ENCODE measurements at regions not wholly inside any gene's neighbourhood (a gene's known extent, or its start where the extent isn't known, plus 50 kb on each side); places are given as distances from the start of the nearest gene placed in this dataset.

DNA sequence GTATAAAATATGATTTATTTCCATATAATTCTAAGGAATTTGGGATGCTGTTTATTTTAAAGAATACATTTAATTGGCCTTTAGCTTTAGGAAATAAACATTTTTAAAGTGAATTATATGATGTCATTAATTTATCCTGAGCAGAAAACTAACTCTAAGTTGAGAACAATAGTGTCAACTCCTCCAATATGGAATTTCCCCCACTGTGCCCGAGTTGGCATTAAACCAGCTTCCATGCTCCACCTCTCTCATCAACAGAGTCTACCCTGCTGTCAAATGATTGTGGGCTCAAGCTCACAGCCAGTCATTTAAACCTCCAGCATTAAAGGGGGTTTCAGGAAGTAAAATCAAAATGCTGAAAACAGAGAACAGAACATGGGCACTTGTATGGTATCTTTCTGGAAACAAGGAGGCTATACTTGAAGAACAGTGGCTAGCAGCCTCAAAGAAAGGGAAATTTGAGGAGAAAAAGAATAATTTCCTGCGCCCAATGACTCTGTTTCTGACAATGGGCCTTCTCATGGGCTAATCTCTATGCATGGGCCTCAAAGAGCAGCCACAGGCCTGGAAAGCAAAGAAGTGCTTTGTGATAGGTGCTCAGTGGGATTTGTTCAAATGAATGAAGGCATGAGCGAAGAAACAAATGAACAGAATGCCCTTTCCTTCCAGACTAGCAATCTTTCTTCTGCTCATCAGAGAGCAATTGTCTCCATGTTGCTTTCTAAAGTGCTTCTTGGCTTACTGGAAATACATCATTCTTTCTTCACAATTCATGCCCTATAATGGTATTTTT, 252.8 kb downstream of the MTX2 start:
- peaks cover 21% of the 10 kb centered on the region for H3K4me1 Mint-ChIP-seq
- no peak overlapping the region for H3K4me3 Mint-ChIP-seq
- no peaks in the 10 kb centered on the region for H3K27me3 Mint-ChIP-seq (ENCODE audit: low read depth)
- TF ChIP-seq, protein P1, sequence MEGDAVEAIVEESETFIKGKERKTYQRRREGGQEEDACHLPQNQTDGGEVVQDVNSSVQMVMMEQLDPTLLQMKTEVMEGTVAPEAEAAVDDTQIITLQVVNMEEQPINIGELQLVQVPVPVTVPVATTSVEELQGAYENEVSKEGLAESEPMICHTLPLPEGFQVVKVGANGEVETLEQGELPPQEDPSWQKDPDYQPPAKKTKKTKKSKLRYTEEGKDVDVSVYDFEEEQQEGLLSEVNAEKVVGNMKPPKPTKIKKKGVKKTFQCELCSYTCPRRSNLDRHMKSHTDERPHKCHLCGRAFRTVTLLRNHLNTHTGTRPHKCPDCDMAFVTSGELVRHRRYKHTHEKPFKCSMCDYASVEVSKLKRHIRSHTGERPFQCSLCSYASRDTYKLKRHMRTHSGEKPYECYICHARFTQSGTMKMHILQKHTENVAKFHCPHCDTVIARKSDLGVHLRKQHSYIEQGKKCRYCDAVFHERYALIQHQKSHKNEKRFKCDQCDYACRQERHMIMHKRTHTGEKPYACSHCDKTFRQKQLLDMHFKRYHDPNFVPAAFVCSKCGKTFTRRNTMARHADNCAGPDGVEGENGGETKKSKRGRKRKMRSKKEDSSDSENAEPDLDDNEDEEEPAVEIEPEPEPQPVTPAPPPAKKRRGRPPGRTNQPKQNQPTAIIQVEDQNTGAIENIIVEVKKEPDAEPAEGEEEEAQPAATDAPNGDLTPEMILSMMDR (conservative IDR thresholded peaks at IDR 0.05) = no peak
- H3K9me3 Mint-ChIP-seq = peaks cover 3% of the 10 kb centered on the region
- no peaks in the 10 kb centered on the region for H3K36me3 Mint-ChIP-seq (ENCODE audit: low read depth)
- no peak overlapping the region for H3K27ac Mint-ChIP-seq (ENCODE audit: unreplicated experiment)
- DNase-seq (ENCODE audit: low read depth, low spot score) = no peak

DNA sequence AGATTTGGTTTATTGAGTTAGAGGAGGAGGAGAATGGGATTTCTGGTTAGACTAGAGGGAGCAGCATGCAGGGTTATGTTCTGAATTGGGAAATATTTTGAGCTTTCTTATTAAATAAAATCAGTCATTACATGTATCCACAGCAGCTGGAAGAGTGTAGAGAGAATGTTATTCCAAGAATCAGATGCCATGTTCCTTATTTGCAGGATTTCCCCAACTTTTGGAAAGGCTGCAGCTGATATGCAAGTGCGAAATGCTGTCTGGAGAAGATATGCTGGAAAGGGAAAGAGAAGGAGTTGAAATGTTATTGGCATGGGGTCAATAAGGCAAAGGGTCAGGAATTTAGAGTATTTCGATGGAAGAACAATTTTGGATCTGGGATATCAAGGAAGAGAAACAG, 255.8 kb downstream of the MTX2 start:
- peaks cover 5% of the 10 kb centered on the region for H3K27me3 Mint-ChIP-seq (ENCODE audit: low read depth)
- H3K9me3 Mint-ChIP-seq = peaks cover 3% of the 10 kb centered on the region
- no peak overlapping the region for H3K4me3 Mint-ChIP-seq
- no peaks in the 10 kb centered on the region for H3K36me3 Mint-ChIP-seq (ENCODE audit: low read depth)
- no peak overlapping the region for H3K27ac Mint-ChIP-seq (ENCODE audit: unreplicated experiment)
- H3K4me1 Mint-ChIP-seq = peaks cover 30% of the 10 kb centered on the region
- DNase-seq (ENCODE audit: low read depth, low spot score) = no peak
- TF ChIP-seq, protein P1 (conservative IDR thresholded peaks at IDR 0.05) = no peak

DNA sequence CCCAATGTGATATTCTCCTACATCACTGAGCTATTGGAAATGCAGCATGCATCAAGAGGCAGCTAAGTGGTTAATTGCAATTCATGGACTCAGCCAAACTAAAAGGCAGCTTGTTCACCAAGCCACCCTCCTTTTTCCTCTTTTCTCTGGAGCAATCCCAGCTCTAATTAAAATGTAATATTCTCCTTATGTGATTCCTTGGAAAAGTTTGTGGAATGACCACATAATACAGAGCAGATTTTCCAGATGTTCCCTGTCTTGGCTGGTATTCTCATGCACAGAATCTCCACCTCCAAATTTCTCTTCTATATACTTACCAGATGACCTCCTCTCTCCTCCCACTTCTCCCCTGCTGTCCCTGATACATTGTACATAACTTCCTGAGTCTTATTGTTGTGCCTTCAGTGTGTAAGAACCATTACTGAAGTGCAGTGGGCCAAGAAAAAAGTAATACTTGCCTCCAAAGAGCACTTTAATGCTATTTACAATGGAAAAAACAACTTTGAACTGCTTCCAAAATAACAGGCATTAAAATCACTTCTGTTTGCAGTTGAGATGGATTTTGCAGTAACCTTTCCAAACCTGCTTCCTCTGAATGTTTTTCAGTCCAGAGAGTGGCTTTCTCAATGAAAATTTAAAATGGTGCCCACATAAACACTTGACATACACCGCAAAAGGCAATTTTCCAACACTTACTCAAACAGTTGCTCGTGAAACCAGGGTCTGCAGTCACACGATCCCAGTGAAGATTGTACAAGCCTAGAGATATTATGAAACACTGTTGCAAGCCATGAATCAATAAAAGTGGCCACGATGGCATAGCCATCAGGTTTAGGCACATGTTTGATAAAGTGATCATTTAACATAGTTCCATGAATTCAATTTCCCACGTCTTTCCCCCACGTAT, 258.0 kb downstream of the MTX2 start:
- H3K9me3 Mint-ChIP-seq = peaks cover 3% of the 10 kb centered on the region

DNA sequence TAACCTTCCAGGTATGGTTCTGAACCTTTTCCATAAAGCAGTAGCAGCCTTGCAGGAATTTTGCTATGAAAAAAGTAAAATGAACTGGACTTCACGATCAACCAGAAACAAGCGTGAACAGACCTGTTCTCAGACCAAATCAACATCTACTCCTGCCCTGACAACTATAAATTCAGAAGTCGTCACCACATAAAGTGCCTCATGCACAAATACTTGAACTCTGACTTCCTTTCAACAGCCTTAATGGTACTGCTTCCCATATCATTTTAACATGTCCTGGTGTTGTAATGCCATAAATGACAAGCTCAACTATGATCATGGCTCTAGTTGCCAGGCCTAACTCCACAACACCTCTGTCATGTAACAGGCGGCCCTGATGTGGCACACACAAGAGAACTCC, 262.4 kb downstream of the MTX2 start:
- H3K4me1 Mint-ChIP-seq = peaks cover 13% of the 10 kb centered on the region
- no peak overlapping the region for H3K4me3 Mint-ChIP-seq
- H3K27ac Mint-ChIP-seq (ENCODE audit: unreplicated experiment) = no peak overlapping the region
- H3K36me3 Mint-ChIP-seq (ENCODE audit: low read depth) = no peaks in the 10 kb centered on the region
- TF ChIP-seq, protein P1 (conservative IDR thresholded peaks at IDR 0.05) = no peak
- no peak for DNase-seq (ENCODE audit: low read depth, low spot score)
- H3K9me3 Mint-ChIP-seq = no peaks in the 10 kb centered on the region
- H3K27me3 Mint-ChIP-seq (ENCODE audit: low read depth) = peaks cover 5% of the 10 kb centered on the region

More for the DNA sequence above, 258.0 kb downstream of the MTX2 start:
- TF ChIP-seq, protein P1 (conservative IDR thresholded peaks at IDR 0.05) = no peak
- Mint-ChIP-seq H3K27ac (ENCODE audit: unreplicated experiment) (peak overlapping the region; percentile 3), H3K36me3 (ENCODE audit: low read depth) (no peaks in the 10 kb centered on the region), H3K4me1 (peaks cover 25% of the 10 kb centered on the region), H3K4me3 (no peak overlapping the region), H3K27me3 (ENCODE audit: low read depth) (peaks cover 5% of the 10 kb centered on the region)
- no peak for DNase-seq (ENCODE audit: low read depth, low spot score)

DNA sequence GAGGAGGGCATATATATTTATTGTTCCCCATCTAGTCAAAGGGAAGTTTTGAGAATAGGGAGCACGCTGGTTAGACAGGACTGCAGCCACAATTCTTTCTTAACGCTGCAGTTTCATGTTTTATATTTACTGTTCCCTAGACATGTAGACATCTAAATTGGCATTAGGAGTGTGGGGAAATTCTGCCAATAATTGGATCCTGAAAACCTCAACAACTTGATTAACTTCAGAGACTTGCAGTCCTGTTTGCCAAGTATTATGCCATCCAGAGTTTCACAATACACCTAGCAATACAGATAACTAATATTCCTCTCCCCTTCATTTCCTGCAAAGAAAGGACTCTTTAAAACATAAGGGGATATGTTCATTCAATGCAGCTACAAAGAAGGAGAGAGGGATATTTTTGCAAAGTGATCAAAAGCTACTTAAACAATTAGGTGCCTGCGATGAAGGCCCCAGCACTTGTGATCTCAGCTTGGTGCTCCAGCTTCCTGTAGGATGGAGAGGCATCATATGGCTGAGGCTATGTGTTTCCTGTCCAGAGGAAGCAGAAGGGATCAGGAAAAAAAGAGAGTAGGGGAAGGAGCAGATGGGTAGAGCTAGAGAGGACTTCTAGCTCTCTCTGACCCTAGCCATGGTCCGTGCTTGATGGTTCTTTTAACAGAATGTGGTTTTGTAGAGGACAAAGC, 264.4 kb downstream of the MTX2 start:
- Mint-ChIP-seq H3K36me3 (ENCODE audit: low read depth) (no peaks in the 10 kb centered on the region), H3K4me1 (no peaks in the 10 kb centered on the region), H3K27ac (ENCODE audit: unreplicated experiment) (no peak overlapping the region), H3K27me3 (ENCODE audit: low read depth) (peaks cover 5% of the 10 kb centered on the region), H3K9me3 (no peaks in the 10 kb centered on the region), H3K4me3 (no peak overlapping the region)
- no peak for DNase-seq (ENCODE audit: low read depth, low spot score)
- TF ChIP-seq, protein P1 (conservative IDR thresholded peaks at IDR 0.05) = no peak

Data from neural crest cell (in vitro differentiated cells).